ENCODE measurements at regions not wholly inside any gene's neighbourhood (a gene's known extent, or its start where the extent isn't known, plus 50 kb on each side); places are given as distances from the start of the nearest gene placed in this dataset.

- Histone ChIP-seq H3K4me1 (ENCODE audit: insufficient read depth, low read length, poor library complexity, severe bottlenecking) (no peaks in the 10 kb centered on the region), H3K27ac (ENCODE audit: low read depth, low read length, poor library complexity, severe bottlenecking) (no peak overlapping the region), H3K4me2 (ENCODE audit: low read length) (no peak overlapping the region), H3K79me2 (ENCODE audit: insufficient read depth, low read depth, low read length) (no peaks in the 10 kb centered on the region), H3K9me2 (ENCODE audit: insufficient read depth, low read length) (no peaks in the 10 kb centered on the region), H3K4me3 (ENCODE audit: low read depth, low read length, poor library complexity, severe bottlenecking) (no peak overlapping the region), H3K36me3 (ENCODE audit: insufficient read depth, low read length) (no peaks in the 10 kb centered on the region), H2AFZ (ENCODE audit: low read length) (no peak overlapping the region), H3K9me3 (ENCODE audit: low read length) (no peaks in the 10 kb centered on the region), H4K20me1 (ENCODE audit: insufficient read depth, low read length) (no peaks in the 10 kb centered on the region)
- BruUV-seq (replicated peaks): no TSS peak
- ChIA-PET CTCF (ENCODE audit: unreplicated experiment) (no interaction called here), POLR2A (no interaction called here)
- TF ChIP-seq CTCF (conservative IDR thresholded peaks at IDR 0.05; ENCODE audit: low read length): no peak
- TF ChIP-seq EZH2phosphoT487 (IDR thresholded peaks at IDR 0.05; ENCODE audit: borderline replicate concordance, low read depth, low read length): no peak
- no peak for DNase-seq (ENCODE audit: low spot score)
- intact Hi-C loops (cut with micrococcal nuclease; ENCODE audit: unreplicated experiment): no loop called here
These were observed 57.0 kb upstream of the NOL4 start for GRCh38 chr18:34281722-34282121.

GRCh38 chr18:34283506-34283905, 58.8 kb upstream of the NOL4 start:
- TF ChIP-seq EZH2phosphoT487 (IDR thresholded peaks at IDR 0.05; ENCODE audit: borderline replicate concordance, low read depth, low read length) (no peak), CTCF (conservative IDR thresholded peaks at IDR 0.05; ENCODE audit: low read length) (no peak)
- H3K4me1 ChIP-seq (ENCODE audit: insufficient read depth, low read length, poor library complexity, severe bottlenecking): no peaks in the 10 kb centered on the region
- no peak overlapping the region for H3K4me2 ChIP-seq (ENCODE audit: low read length)
- DNase-seq (ENCODE audit: low spot score): no peak
- no TSS peak for BruUV-seq (replicated peaks)
- no peaks in the 10 kb centered on the region for H3K9me2 ChIP-seq (ENCODE audit: insufficient read depth, low read length)
- H2AFZ ChIP-seq (ENCODE audit: low read length): no peak overlapping the region
- POLR2A ChIA-PET: no interaction called here
- no peaks in the 10 kb centered on the region for H3K9me3 ChIP-seq (ENCODE audit: low read length)
- no peaks in the 10 kb centered on the region for H3K36me3 ChIP-seq (ENCODE audit: insufficient read depth, low read length)
- intact Hi-C loops (cut with micrococcal nuclease; ENCODE audit: unreplicated experiment): no loop called here
- no peaks in the 10 kb centered on the region for H4K20me1 ChIP-seq (ENCODE audit: insufficient read depth, low read length)
- H3K79me2 ChIP-seq (ENCODE audit: insufficient read depth, low read depth, low read length): no peaks in the 10 kb centered on the region
- H3K4me3 ChIP-seq (ENCODE audit: low read depth, low read length, poor library complexity, severe bottlenecking): no peak overlapping the region
- H3K27ac ChIP-seq (ENCODE audit: low read depth, low read length, poor library complexity, severe bottlenecking): no peak overlapping the region
- CTCF ChIA-PET (ENCODE audit: unreplicated experiment): no interaction called here

- H3K9me2 ChIP-seq (ENCODE audit: insufficient read depth, low read length): no peaks in the 10 kb centered on the region
- H3K36me3 ChIP-seq (ENCODE audit: insufficient read depth, low read length): no peaks in the 10 kb centered on the region
- H3K9me3 ChIP-seq (ENCODE audit: low read length): no peaks in the 10 kb centered on the region
- no peak overlapping the region for H3K27ac ChIP-seq (ENCODE audit: low read depth, low read length, poor library complexity, severe bottlenecking)
- no peaks in the 10 kb centered on the region for H4K20me1 ChIP-seq (ENCODE audit: insufficient read depth, low read length)
- POLR2A ChIA-PET: no interaction called here
- no peaks in the 10 kb centered on the region for H3K79me2 ChIP-seq (ENCODE audit: insufficient read depth, low read depth, low read length)
- no peak for DNase-seq (ENCODE audit: low spot score)
- no peak overlapping the region for H3K4me3 ChIP-seq (ENCODE audit: low read depth, low read length, poor library complexity, severe bottlenecking)
- no peaks in the 10 kb centered on the region for H3K4me1 ChIP-seq (ENCODE audit: insufficient read depth, low read length, poor library complexity, severe bottlenecking)
- no peak overlapping the region for H3K4me2 ChIP-seq (ENCODE audit: low read length)
- no peak overlapping the region for H2AFZ ChIP-seq (ENCODE audit: low read length)
- BruUV-seq (replicated peaks): no TSS peak
- no peak for TF ChIP-seq EZH2phosphoT487 (IDR thresholded peaks at IDR 0.05; ENCODE audit: borderline replicate concordance, low read depth, low read length)
- no peak for TF ChIP-seq CTCF (conservative IDR thresholded peaks at IDR 0.05; ENCODE audit: low read length)
- intact Hi-C loops (cut with micrococcal nuclease; ENCODE audit: unreplicated experiment): no loop called here
- CTCF ChIA-PET (ENCODE audit: unreplicated experiment): no interaction called here
These were observed 63.1 kb upstream of the NOL4 start for GRCh38 chr18:34287825-34288224.
